CD4-positive, alpha-beta T cell treated with Interleukin-10 for 1 hour (primary cell): ENCODE measurements at regions not wholly inside any gene's neighbourhood (a gene's known extent, or its start where the extent isn't known, plus 50 kb on each side); places are given as distances from the start of the nearest gene placed in this dataset.
"Not testable (repeated sequence)": the region's sequence is repeated elsewhere in the genome, so short reads cannot be mapped to it uniquely, and the experiment has no call there.

Source experiments
- DNase-seq: peaks from one replicate; pipeline ENCODE4 v3.0.0-alpha.2; 2020

- DNase-seq, result no peak
These were observed 110.0 kb downstream of the ENC1 start for GRCh38 chr5:74530326-74531050.

GRCh38 chr5:74529101-74529500 is 111.4 kb downstream of the ENC1 start:
- DNase-seq, result no peak

- no peak for DNase-seq
These were observed 114.4 kb downstream of the ENC1 start for GRCh38 chr5:74526111-74526510.

GRCh38 chr5:74524767-74525166 is 115.8 kb downstream of the ENC1 start:
- not testable (repeated sequence) for DNase-seq

GRCh38 chr5:74523698-74524097 is 116.8 kb downstream of the ENC1 start:
- DNase-seq, result not testable (repeated sequence)

GRCh38 chr5:74522838-74523237 is 117.7 kb downstream of the ENC1 start:
- DNase-seq, result not testable (repeated sequence)

- DNase-seq, result no peak
These were observed 119.1 kb downstream of the ENC1 start for GRCh38 chr5:74521401-74521800.

GRCh38 chr5:74519679-74520078 is 120.8 kb downstream of the ENC1 start:
- DNase-seq, result no peak

- no peak for DNase-seq
These were observed 121.4 kb downstream of the ENC1 start for GRCh38 chr5:74519161-74519571.

GRCh38 chr5:74517700-74518099 is 122.8 kb downstream of the ENC1 start:
- DNase-seq, result no peak

GRCh38 chr5:74516211-74516636 is 124.3 kb downstream of the ENC1 start:
- DNase-seq, result no peak

- DNase-seq, result no peak
These were observed 125.5 kb downstream of the ENC1 start for GRCh38 chr5:74514888-74515551.

- not testable (repeated sequence) for DNase-seq
These were observed 128.8 kb downstream of the ENC1 start for GRCh38 chr5:74511770-74512169.

- DNase-seq, result no peak
These were observed 130.0 kb downstream of the ENC1 start for GRCh38 chr5:74510476-74511075.

- DNase-seq, result no peak
These were observed 133.0 kb downstream of the ENC1 start for GRCh38 chr5:74507370-74508005.

- no peak for DNase-seq
These were observed 134.4 kb downstream of the ENC1 start for GRCh38 chr5:74506119-74506518.

GRCh38 chr5:74504463-74504862 is 136.1 kb downstream of the ENC1 start:
- no peak for DNase-seq

GRCh38 chr5:74502479-74502950 is 138.0 kb downstream of the ENC1 start:
- DNase-seq, result no peak

GRCh38 chr5:74501674-74502478 is 138.7 kb downstream of the ENC1 start:
- no peak for DNase-seq

- no peak for DNase-seq
These were observed 140.2 kb downstream of the ENC1 start for GRCh38 chr5:74500110-74500917.

GRCh38 chr5:74499256-74500050 is 141.1 kb downstream of the ENC1 start:
- no peak for DNase-seq
